ENCODE measurements at regions not wholly inside any gene's neighbourhood (a gene's known extent, or its start where the extent isn't known, plus 50 kb on each side); places are given as distances from the start of the nearest gene placed in this dataset.

DNA sequence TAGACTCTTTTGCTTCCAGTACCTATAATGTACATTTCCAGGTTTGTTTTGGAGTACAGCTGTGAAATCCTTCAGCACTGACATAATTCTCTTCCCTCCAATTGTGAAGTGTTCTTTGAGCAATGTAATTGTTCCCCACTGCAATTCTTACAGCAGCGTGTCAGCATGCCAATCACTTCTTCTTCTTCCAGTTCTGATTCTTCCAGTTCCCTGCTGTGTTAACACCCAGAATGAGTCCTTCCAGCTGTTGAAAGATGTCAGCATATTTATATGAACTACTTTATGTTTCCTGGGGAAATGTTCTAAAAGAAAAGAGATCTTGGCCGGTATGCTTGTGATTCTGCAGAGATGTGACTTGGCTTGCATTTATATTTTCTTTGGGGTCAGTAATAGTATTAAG lies 213.9 kb downstream of the UNC5CL start:
- DNase-seq, result no peak

DNA sequence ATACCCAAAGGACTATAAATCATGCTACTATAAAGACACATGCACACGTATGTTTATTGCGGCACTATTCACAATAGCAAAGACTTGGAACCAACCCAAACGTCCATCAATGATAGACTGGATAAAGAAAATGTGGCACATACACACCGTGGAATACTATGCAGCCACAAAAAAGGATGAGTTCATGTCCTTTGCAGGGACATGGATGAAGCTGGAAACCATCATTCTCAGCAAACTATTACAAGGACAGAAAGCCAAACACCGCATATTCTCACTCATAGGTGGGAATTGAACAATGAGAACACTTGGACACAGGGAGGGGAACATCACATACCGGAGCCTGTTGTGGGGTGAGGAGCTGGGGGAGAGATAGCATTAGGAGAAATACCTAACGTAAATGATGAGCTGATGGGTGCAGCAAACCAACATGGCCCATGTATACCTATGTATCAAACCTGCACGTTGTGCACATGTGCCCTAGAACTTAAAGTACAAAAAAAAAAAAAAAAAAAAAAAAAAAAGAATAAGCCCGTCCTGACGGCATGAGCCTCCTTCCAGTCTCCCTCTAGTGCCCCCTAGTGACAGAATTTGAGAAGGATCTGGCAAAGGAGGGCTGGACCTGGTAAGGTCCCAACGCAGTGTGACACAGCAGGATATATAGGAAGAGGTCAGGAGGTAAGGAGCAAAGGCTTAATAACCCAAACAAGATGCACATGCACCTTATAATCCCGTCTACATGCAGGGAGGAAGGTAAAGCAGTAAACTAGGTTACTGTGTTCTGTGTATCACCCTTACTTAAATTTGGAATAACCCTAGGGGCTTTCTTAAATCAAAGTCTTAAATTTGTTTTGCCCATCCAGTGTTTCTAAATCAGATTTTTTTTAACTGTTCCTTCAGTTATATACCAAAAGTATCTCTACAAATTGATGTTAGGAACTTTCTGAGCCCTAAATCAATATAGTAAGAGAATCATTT lies 214.8 kb downstream of the UNC5CL start:
- peak; percentile 75 to 88 (median 86) for DNase-seq

- DNase-seq, result no peak
Observed at GRCh38 chr6:40822619-40823018, 216.4 kb downstream of the UNC5CL start.

GRCh38 chr6:40819182-40819834 lies 219.7 kb downstream of the UNC5CL start:
- DNase-seq, result peak; percentile 34 to 61 (median 39)

DNA sequence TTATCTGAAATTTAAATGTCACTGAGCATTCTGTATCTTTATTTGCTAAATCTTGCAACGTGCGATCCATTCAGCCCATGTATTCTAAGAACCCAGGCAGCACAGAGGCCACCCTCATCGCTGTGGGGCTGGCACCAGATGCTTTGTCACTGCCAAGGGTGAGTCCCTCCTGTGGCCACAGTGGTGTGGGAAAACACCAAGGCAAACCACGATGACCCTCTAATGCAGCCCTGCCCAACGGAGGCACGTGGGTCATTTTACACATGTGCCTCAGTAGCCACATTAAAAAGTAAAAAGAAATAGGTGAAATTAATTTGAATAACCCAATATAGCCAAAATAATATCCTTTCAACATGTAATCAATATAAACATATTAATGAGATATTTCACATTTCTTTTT lies 221.7 kb downstream of the UNC5CL start:
- peak in 1 of 3 donors; percentile 12 for DNase-seq

- DNase-seq, result no peak
Observed at GRCh38 chr6:40816601-40817000, 222.4 kb downstream of the UNC5CL start.

- DNase-seq, result no peak
Observed at GRCh38 chr6:40815731-40816130, 223.3 kb downstream of the UNC5CL start.

GRCh38 chr6:40810171-40810570 lies 223.0 kb upstream of the LRFN2 start:
- no peak for DNase-seq

GRCh38 chr6:40809627-40810026 lies 222.5 kb upstream of the LRFN2 start:
- DNase-seq, result no peak

DNA sequence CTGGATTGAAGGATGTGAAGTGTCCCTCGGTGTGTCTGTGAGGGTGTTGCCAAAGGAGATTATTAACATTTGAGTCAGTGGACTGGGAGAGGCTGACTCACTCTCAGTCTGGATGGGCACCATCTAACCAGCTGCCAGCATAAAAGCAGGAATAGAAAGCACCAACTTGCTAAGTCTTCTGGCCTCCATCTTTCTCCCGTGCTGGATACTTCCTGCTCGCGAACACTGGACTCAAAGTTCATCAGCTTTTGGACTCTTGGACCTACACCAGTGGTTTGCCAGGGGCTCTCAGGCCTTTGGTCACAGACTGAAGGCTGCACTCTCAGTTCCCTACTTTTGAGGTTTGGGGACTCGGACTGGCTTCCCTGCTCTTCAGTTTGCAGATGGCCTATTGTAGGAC lies 220.3 kb upstream of the LRFN2 start:
- peak; percentile 27 to 53 (median 47) for DNase-seq

DNA sequence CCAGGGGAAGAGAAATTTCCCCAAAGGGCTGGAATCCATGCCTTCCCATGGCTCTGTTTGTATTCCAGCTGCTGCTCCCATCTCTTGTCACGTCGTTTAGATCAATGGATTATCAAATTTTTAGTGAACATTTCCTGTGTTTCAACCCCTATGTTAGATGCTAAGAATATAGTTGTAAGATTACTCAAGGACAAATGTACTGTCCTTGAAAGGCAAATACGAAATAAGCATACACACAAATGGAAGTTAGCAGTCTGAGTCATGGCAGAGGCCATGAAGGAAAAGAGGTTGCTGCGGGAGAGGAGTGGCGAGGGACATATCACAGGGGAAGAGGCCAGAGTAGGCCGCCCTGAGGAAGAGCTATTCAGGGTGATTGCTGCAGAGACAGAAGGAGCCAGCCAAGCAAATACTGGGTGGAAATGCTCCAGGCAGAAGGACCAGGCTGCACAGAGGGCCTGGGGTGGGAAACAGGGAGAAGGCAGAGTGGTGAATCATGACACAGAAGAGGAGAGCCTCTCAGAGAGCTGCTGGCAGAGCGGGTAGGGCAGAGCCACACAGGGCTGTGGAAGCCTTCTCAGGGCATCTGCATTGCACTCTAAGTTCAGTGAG lies 219.2 kb upstream of the LRFN2 start:
- peak in 2 of 3 donors; percentile 24 to 42 for DNase-seq

GRCh38 chr6:40805336-40805735 lies 218.2 kb upstream of the LRFN2 start:
- DNase-seq, result no peak

DNA sequence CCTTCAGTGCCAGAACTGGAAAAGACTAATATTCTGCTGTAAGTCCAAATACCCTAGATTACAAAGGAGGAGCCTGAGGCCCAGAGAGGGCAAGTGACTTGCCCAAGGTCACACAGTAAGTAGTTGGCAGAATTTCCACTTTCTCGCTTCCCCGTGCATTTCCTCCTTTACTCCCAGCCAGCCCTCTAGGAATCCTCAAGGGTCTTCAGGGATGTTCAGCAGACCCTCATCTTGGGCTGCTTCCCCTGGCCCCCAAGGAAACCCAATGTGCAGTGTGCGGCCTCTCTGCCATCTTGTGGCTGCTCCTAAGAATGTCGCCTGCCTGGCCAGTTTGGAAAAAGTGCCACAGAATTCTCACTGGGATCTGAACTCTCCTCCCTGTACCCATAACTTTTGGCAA lies 217.7 kb upstream of the LRFN2 start:
- no peak for DNase-seq

DNA sequence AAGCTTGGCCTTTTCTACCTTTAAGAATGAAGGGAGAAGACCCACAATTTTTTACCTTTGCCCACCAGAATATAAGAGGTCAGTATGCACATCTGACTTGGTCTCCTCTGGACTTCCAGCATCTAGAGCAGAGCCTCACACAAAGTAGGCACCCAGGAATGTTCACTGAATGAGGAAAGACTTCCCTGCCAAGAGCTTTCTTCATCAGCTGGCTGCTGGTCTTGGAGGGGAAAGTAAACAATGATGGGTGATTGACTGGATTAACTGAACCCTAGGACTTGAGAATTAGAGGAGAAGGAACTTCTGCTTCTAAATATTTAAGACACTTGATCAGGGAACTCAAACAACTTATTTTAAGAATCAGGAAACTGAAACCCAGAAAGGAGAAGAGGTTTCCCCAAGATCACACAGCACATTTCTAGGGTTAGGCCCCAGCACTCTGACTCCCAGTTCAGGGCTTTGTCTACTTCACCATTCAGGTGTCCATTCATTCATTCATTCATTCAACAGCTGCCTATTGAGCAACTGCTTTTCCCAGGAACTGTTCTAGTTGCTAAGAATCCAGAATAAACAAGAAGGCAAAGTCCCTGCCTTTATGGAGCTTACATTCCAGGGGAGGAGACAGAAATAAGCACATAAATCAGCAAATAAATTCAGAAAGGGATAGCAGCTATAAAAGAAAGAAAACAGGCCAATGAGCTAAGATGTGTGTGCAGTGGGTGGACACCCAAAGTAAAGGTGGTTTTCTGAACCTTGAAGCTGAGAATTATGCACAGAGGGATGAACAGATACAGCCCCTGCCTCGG lies 216.9 kb upstream of the LRFN2 start:
- peak; percentile 30 to 61 (median 50) for DNase-seq

DNA sequence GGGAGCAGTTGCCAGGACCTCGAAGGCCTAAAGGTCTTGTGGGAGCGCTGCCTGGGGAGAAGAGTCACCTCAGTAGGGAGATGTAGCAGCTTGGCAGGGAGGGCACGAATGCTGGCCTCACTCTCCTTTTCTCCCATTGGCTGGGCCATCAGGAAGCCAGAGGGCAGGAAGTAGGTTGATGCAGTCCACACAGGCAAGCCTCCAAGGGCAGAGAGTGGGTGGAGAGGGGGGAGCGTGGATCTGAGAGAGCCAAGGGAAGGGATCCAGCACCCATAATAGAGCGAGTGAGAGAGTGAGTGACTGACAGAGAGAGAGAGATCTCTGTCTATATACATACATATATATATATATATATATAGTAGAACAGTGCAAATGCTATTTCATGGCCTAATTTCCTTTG lies 215.3 kb upstream of the LRFN2 start:
- DNase-seq, result no peak

DNA sequence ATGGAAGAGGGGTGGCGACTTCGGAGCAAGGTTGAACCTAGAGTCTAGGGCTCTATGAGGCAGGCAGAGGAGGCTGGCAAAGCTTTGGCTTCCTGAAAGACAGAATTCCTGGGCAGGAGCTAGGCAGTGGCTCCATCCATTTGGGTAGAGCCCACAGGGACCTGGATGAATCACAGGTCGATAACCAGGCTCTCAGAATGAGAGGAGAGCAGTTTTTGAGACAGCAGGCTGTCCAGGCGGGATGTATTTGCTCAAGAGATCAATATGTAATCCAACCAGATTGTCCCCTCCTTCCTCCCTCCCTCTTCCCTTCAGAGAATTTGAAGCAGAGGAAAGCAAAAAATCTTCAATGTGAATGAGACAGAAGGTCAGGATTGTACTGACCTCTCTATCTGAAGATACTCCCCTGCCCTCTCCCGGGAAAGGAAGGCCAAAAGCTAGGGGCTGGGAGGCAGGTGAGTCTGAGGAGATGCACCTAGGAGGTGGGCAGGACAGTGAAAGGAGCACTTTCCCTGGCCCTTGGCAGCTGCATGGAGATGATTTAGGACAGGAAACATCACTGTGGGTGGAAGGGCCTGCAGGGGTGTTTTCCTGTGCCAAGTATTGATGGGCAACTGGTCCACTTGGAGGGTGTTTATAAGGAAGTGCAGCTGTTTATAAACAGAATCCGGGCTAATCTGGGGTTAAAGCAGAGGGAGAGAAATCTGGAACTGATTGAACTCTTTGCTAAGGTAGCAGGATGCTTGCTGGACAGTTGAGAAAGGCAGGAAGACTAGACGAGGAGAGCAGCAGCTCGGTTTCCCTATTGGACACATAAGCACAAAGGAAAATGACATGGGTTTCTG lies 212.4 kb upstream of the LRFN2 start:
- no peak for DNase-seq

- DNase-seq, result no peak
Observed at GRCh38 chr6:40798069-40798770, 211.1 kb upstream of the LRFN2 start.

DNA sequence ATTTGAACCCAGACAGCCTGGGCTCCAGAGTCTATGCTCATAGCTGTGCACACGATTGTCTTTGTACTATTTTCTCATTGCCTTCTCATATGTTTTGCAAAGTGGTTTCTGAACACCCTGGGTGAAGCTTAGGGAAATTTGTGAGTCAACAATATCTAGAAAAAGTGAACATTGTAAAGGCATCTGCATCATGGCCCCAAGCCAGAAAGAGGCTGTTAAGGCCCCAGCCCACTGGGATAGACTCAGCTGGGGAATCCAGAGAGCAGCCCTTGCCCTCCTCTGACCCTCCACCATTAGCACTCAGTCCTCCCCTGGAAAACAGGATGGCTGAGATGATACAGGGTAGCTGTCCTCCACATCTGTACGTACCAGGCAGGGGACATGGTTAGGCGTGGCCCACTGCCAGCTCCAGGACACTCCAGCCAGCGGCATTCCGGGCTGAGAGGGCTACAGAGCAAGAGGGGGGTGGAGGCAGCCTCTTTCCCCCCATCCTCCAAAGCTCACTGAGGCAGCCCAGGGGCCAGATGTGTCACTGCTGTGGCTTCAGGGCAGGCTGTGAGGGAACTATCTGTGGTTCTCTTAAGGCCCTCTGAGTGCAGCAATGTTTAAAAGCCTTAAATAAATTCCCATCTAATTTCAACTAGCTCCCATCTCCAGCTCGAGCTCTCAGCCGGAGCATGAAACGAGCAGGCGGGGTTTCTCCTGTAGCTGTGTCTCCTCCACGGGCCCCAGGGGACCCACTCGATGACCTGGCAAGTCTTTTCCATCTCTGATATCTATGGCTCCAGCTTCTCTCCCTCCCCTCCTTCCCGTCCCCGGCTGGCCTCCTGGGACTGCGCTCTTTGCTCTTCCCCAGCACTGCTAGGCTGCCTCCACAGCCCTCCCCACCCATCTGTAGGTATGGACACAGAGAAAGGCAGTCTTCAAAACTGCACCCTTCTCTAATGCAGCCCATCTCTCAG lies 209.4 kb upstream of the LRFN2 start:
- no peak for DNase-seq

DNA sequence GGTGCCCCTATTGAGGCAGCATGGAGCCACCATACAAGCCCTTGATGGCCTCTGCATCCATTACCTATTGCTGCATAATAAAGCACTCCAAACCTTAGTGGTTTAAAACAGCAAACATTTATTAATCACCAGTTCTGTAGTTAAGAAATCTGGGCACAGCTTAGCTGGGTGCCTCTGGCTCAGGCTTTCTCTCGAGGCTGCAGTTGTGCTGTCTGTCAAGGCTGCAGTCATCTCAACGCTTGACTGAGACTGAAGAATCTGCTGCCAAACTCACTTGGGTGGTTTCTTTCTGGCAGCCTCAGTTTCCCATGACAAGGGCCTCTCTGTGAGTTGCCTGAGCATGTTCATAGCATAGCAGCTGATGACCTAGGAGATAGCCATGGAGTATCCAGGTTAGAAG lies 207.4 kb upstream of the LRFN2 start:
- no peak for DNase-seq

DNA sequence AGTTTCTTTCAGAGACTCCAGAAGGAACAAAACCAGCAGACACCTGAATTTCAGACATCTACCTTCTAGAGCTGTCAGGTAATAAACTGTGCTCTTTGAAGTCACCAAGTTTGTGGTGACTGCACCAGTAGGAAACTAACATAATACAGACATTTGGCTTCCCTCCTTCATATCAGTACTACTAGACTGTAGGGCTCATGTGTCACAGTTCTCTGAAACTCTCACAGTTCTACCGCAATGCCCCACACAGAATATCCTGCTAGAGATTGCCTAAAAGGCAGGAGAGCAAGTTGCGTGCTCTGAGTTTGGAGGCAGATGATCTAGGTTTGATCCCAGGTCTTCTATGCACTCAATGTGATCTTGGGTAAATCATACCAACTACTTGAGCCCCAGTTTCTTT lies 205.0 kb upstream of the LRFN2 start:
- no peak for DNase-seq
